ENCODE measurements at regions not wholly inside any gene's neighbourhood (a gene's known extent, or its start where the extent isn't known, plus 50 kb on each side); places are given as distances from the start of the nearest gene placed in this dataset.

DNA sequence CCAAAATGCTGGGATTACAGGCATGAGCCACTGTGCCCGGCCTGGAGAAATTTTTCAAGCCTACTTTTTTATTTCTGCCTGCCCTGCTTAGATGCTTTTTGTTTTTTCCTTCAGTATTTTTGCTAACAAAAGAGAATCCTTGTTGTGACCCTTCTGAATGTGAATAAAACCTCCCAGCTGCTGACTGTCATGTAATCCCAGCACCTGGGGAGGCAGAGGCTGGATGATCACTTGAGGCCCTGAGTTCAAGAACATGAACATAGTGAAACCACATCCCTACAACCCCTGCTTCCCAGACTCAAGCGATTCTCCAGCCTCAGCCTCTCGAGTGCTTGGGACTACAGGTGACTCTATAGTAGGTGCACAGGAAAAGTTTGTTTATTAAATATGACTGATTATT, 84.9 kb downstream of the SOX2 start:
- Histone ChIP-seq H3K27ac (ENCODE audit: low read depth, low read length) (no peak overlapping the region), H2AFZ (ENCODE audit: low read length, unreplicated experiment) (no peak overlapping the region), H3K79me2 (ENCODE audit: control insufficient read depth, insufficient read depth, low read length, unreplicated experiment) (no peaks in the 10 kb centered on the region), H3K4me1 (ENCODE audit: control insufficient read depth, insufficient read depth, low read length, unreplicated experiment) (no peaks in the 10 kb centered on the region), H3K4me3 (ENCODE audit: low read depth, low read length) (no peak overlapping the region), H3K27me3 (ENCODE audit: insufficient read depth, low read length) (no peaks in the 10 kb centered on the region), H3K36me3 (ENCODE audit: insufficient read depth, low read length) (no peaks in the 10 kb centered on the region)

- Histone ChIP-seq H3K4me1 (ENCODE audit: control insufficient read depth, insufficient read depth, low read length, unreplicated experiment) (no peaks in the 10 kb centered on the region), H2AFZ (ENCODE audit: low read length, unreplicated experiment) (no peak overlapping the region), H3K27me3 (ENCODE audit: insufficient read depth, low read length) (no peaks in the 10 kb centered on the region), H3K4me3 (ENCODE audit: low read depth, low read length) (no peak overlapping the region), H3K79me2 (ENCODE audit: control insufficient read depth, insufficient read depth, low read length, unreplicated experiment) (no peaks in the 10 kb centered on the region), H3K27ac (ENCODE audit: low read depth, low read length) (no peak overlapping the region), H3K36me3 (ENCODE audit: insufficient read depth, low read length) (no peaks in the 10 kb centered on the region)
Measured at GRCh38 chr3:181797431-181797830, 85.7 kb downstream of the SOX2 start.

GRCh38 chr3:181805703-181806102, 94.0 kb downstream of the SOX2 start:
- H3K79me2 ChIP-seq (ENCODE audit: control insufficient read depth, insufficient read depth, low read length, unreplicated experiment), result no peaks in the 10 kb centered on the region
- no peaks in the 10 kb centered on the region for H3K4me1 ChIP-seq (ENCODE audit: control insufficient read depth, insufficient read depth, low read length, unreplicated experiment)
- H3K4me3 ChIP-seq (ENCODE audit: low read depth, low read length), result no peak overlapping the region
- no peak overlapping the region for H2AFZ ChIP-seq (ENCODE audit: low read length, unreplicated experiment)
- no peaks in the 10 kb centered on the region for H3K36me3 ChIP-seq (ENCODE audit: insufficient read depth, low read length)
- H3K27ac ChIP-seq (ENCODE audit: low read depth, low read length), result no peak overlapping the region
- no peaks in the 10 kb centered on the region for H3K27me3 ChIP-seq (ENCODE audit: insufficient read depth, low read length)

- Histone ChIP-seq H3K4me1 (ENCODE audit: control insufficient read depth, insufficient read depth, low read length, unreplicated experiment) (no peaks in the 10 kb centered on the region), H3K27me3 (ENCODE audit: insufficient read depth, low read length) (no peaks in the 10 kb centered on the region), H3K36me3 (ENCODE audit: insufficient read depth, low read length) (no peaks in the 10 kb centered on the region), H3K79me2 (ENCODE audit: control insufficient read depth, insufficient read depth, low read length, unreplicated experiment) (no peaks in the 10 kb centered on the region), H3K27ac (ENCODE audit: low read depth, low read length) (no peak overlapping the region), H2AFZ (ENCODE audit: low read length, unreplicated experiment) (no peak overlapping the region), H3K4me3 (ENCODE audit: low read depth, low read length) (no peak overlapping the region)
Measured at GRCh38 chr3:181808053-181808452, 96.3 kb downstream of the SOX2 start.

DNA sequence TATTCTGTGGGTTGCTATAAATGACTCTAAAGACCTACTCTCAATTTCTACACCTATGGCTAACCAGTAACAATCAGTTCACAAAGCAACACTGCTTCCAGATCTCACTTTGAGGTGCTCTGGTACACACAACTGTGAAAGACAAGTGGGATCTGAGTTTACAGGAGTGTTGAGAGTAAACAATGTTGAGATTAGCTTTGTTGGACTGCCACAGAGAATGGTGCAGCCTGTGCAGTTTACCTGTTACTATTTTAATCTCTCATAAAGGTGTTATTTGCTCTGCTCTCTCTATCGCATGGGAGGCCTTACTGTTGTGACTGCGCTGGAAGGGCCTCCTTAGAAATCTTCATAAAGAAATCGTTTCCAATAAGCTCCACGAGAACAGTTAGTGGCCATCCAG, 112.0 kb downstream of the SOX2 start:
- Histone ChIP-seq H3K79me2 (ENCODE audit: control insufficient read depth, insufficient read depth, low read length, unreplicated experiment) (no peaks in the 10 kb centered on the region), H3K4me3 (ENCODE audit: low read depth, low read length) (no peak overlapping the region), H3K27me3 (ENCODE audit: insufficient read depth, low read length) (no peaks in the 10 kb centered on the region), H3K4me1 (ENCODE audit: control insufficient read depth, insufficient read depth, low read length, unreplicated experiment) (no peaks in the 10 kb centered on the region), H3K36me3 (ENCODE audit: insufficient read depth, low read length) (no peaks in the 10 kb centered on the region), H3K27ac (ENCODE audit: low read depth, low read length) (no peak overlapping the region), H2AFZ (ENCODE audit: low read length, unreplicated experiment) (no peak overlapping the region)

- no peak overlapping the region for H3K4me3 ChIP-seq (ENCODE audit: low read depth, low read length)
- no peaks in the 10 kb centered on the region for H3K36me3 ChIP-seq (ENCODE audit: insufficient read depth, low read length)
- no peak overlapping the region for H2AFZ ChIP-seq (ENCODE audit: low read length, unreplicated experiment)
- no peaks in the 10 kb centered on the region for H3K4me1 ChIP-seq (ENCODE audit: control insufficient read depth, insufficient read depth, low read length, unreplicated experiment)
- no peaks in the 10 kb centered on the region for H3K27me3 ChIP-seq (ENCODE audit: insufficient read depth, low read length)
- no peak overlapping the region for H3K27ac ChIP-seq (ENCODE audit: low read depth, low read length)
- no peaks in the 10 kb centered on the region for H3K79me2 ChIP-seq (ENCODE audit: control insufficient read depth, insufficient read depth, low read length, unreplicated experiment)
Measured at GRCh38 chr3:181824961-181825360, 113.2 kb downstream of the SOX2 start.

DNA sequence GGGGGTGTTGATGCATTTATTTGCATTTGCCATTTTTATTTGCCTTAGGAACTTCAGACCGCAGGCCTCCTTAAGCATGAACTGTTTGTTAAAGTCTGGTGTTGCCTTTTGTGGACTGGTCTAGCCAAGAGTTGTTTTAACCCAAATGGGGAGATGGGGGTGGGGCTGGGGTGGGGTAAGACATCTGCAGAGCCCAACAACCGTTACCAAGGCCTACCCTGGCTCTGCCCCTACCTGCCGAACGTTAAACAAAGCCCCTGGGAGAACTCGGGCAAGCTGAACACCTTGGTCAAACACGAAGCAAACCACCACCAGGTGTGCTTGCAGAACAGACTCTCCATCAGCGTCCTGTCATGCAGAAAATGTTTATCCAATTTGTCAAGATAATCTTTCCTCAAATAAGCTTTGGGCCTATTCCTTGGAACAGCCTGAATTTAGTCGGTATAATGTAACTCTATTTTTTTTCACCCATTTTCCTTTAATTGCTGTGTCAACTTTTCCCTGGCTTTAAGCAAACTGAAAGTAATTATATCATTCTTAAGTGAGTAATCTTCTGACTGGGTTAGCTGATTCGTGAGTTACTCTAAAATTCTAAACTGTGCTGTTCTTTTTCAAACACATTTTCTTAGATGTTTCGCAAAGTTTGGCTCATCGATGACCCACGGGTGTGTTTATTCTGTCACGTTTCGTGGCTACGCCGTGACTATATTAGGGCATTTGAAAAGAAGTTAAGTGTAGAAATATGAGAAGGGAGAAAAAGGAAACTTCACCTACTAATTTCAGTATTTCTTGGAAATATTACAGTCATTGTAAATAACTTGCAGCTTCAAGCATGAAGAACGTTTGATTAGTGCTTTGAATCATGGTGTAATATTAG, 127.6 kb downstream of the SOX2 start:
- Histone ChIP-seq H3K4me1 (ENCODE audit: control insufficient read depth, insufficient read depth, low read length, unreplicated experiment) (no peaks in the 10 kb centered on the region), H3K27ac (ENCODE audit: low read depth, low read length) (no peak overlapping the region), H3K36me3 (ENCODE audit: insufficient read depth, low read length) (no peaks in the 10 kb centered on the region), H3K4me3 (ENCODE audit: low read depth, low read length) (no peak overlapping the region; the same call in 1 of the 2 replicates), H2AFZ (ENCODE audit: low read length, unreplicated experiment) (no peak overlapping the region), H3K27me3 (ENCODE audit: insufficient read depth, low read length) (no peaks in the 10 kb centered on the region), H3K79me2 (ENCODE audit: control insufficient read depth, insufficient read depth, low read length, unreplicated experiment) (no peaks in the 10 kb centered on the region)

- no peaks in the 10 kb centered on the region for H3K36me3 ChIP-seq (ENCODE audit: insufficient read depth, low read length)
- H2AFZ ChIP-seq (ENCODE audit: low read length, unreplicated experiment), result no peak overlapping the region
- H3K4me1 ChIP-seq (ENCODE audit: control insufficient read depth, insufficient read depth, low read length, unreplicated experiment), result no peaks in the 10 kb centered on the region
- no peaks in the 10 kb centered on the region for H3K79me2 ChIP-seq (ENCODE audit: control insufficient read depth, insufficient read depth, low read length, unreplicated experiment)
- no peaks in the 10 kb centered on the region for H3K27me3 ChIP-seq (ENCODE audit: insufficient read depth, low read length)
- no peak overlapping the region for H3K27ac ChIP-seq (ENCODE audit: low read depth, low read length)
- H3K4me3 ChIP-seq (ENCODE audit: low read depth, low read length), result no peak overlapping the region
Measured at GRCh38 chr3:181839916-181840297, 128.2 kb downstream of the SOX2 start.

DNA sequence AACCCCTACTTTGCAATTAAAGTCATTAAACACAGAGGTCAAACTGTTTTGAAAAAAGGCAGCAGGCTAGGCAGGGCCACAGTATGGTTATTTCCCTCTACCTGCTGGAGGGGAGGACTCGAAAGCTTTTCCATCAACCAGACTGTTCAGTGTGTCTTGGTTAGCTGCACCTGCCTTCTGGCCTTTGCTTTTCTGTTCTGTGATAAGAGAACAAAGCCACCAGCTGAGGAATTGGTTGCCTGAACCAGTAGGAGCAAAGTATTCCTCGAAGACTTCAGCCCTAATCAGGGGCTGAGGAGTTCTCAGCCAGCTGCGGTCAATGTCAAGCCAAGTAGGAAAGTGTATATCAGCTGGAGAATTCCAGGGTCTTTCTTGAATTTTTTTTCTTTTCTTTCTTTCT, 132.5 kb downstream of the SOX2 start:
- H3K4me1 ChIP-seq (ENCODE audit: control insufficient read depth, insufficient read depth, low read length, unreplicated experiment), result no peaks in the 10 kb centered on the region
- H3K79me2 ChIP-seq (ENCODE audit: control insufficient read depth, insufficient read depth, low read length, unreplicated experiment), result no peaks in the 10 kb centered on the region
- H3K36me3 ChIP-seq (ENCODE audit: insufficient read depth, low read length), result no peaks in the 10 kb centered on the region
- H2AFZ ChIP-seq (ENCODE audit: low read length, unreplicated experiment), result no peak overlapping the region
- H3K27ac ChIP-seq (ENCODE audit: low read depth, low read length), result no peak overlapping the region
- no peaks in the 10 kb centered on the region for H3K27me3 ChIP-seq (ENCODE audit: insufficient read depth, low read length)
- H3K4me3 ChIP-seq (ENCODE audit: low read depth, low read length), result no peak overlapping the region

DNA sequence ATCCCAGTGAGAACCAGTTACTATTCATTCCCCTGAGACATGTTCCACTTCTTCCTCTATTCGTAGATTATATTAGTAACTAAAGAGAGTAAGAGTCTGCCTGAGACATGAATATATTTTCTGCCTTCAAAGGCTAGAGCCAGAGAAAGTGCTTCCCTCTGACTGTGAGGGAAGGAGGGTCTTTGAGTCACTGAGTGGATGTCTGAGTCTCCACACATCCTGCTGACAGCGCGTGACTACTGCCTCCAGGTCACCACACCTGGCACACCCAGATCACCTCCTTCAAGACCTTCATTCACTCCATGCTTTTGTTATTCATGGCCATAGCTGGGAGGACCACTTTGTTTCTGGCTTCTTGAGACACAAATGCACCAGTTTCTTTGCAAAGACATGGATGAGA, 135.6 kb downstream of the SOX2 start:
- Histone ChIP-seq H3K27ac (ENCODE audit: low read depth, low read length) (no peak overlapping the region), H3K4me1 (ENCODE audit: control insufficient read depth, insufficient read depth, low read length, unreplicated experiment) (no peaks in the 10 kb centered on the region), H3K36me3 (ENCODE audit: insufficient read depth, low read length) (no peaks in the 10 kb centered on the region), H3K4me3 (ENCODE audit: low read depth, low read length) (no peak overlapping the region), H2AFZ (ENCODE audit: low read length, unreplicated experiment) (no peak overlapping the region), H3K27me3 (ENCODE audit: insufficient read depth, low read length) (no peaks in the 10 kb centered on the region), H3K79me2 (ENCODE audit: control insufficient read depth, insufficient read depth, low read length, unreplicated experiment) (no peaks in the 10 kb centered on the region)

- Histone ChIP-seq H3K4me1 (ENCODE audit: control insufficient read depth, insufficient read depth, low read length, unreplicated experiment) (no peaks in the 10 kb centered on the region), H3K27ac (ENCODE audit: low read depth, low read length) (no peak overlapping the region)
Measured at GRCh38 chr3:181851063-181851462, 139.3 kb downstream of the SOX2 start.

More at GRCh38 chr3:181851063-181851462, 139.3 kb downstream of the SOX2 start:
- H3K36me3 ChIP-seq (ENCODE audit: insufficient read depth, low read length), result no peaks in the 10 kb centered on the region
- no peak overlapping the region for H2AFZ ChIP-seq (ENCODE audit: low read length, unreplicated experiment)
- no peaks in the 10 kb centered on the region for H3K27me3 ChIP-seq (ENCODE audit: insufficient read depth, low read length)
- H3K79me2 ChIP-seq (ENCODE audit: control insufficient read depth, insufficient read depth, low read length, unreplicated experiment), result no peaks in the 10 kb centered on the region
- no peak overlapping the region for H3K4me3 ChIP-seq (ENCODE audit: low read depth, low read length)
